Hematopoietic multipotent progenitor cell treated with erythropoietin and hydrocortisone succinate and interleukin-3 and kit ligand, for 17 days (in vitro differentiated cells): ENCODE measurements at regions not wholly inside any gene's neighbourhood (a gene's known extent, or its start where the extent isn't known, plus 50 kb on each side); places are given as distances from the start of the nearest gene placed in this dataset.

Source experiments
- DNase-seq: peaks from one replicate; pipeline ENCODE4 v3.0.0-alpha.2; 2015; ENCODE audit warnings: low spot score

DNA sequence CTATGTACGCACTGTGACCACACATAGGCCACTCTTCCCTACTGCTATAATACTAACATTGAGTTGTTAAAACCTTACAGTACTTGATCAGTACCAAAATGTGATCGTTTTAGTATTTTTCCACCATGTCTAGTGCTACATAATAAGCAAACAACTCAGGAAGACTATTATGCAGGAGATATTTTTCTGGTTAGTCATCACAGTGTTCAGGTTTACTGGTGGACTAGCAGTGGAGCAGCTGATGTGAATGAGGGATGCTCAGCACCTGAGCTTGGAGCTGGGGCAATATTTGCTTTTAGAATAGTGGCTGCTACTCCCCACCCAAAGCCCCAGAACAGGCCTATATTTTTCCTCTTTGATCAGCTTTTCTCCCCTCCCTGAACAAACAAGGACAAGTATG, 513.1 kb downstream of the KCNH5 start:
- DNase-seq, result no peak

DNA sequence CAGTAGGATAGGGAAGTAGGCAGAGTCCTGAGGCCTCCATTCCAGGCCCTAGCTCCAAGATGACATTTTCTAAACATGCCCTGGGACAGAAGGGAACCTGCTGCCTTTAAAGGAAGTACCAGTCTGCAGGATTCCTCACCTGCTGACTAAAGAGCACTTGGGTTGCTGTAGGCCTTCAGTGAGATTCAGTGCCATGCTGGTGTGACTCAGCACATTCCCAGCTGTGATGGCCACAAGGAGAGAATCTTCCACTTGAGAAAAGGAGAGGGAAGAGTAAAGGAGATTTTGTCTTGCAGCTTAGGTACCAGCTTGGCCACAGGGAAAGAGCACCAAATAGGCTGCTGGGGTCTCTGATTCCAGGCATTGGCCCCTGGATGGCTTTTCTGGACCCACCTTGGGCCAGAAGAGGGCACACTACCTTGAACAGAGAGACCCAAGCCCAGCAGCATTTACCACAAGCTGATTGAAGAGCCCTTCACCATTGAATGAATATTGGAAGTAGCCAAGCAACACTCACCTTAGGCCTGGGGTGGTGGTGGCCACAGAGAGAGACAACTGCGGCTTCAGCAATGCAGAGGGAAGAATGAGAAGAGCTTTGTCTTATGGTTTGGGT, 498.3 kb downstream of the KCNH5 start:
- DNase-seq, result no peak

DNA sequence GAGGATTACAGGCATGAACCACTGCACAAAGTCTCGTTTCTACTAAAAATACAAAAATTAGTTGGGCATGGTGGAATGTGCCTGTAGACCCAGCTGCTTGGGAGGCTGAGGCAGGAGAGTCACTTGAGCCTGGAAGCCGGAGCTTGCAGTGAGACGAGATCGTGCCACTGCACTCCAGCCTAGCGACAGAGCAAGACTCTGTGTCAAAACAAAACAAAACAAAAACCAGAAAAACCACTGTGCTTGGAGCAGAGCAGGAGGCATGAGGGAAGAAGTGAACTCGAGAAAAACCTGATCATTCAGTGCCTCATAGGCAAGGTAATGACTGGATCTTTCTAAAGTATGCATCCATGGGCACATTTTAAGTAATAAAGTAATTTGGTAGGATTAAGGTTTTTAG, 487.8 kb downstream of the KCNH5 start:
- no peak for DNase-seq

DNA sequence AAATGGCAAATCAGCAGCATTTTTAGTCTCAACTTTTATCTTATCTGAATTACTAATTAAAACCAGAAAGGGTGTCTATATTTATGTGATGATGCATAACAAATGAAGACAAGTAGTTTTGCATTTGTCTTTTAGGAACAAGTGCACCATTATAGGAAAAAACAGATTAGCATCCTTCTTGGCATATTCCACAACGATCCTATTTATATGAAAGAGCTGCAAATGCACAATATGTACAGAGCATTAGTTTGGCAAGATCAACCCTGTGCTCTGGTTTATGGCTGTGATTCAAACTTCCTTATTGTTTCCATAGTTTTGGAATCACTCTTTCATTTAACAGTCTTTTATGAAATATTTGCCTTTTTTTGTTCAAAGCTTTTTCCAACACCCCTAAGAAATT, 486.8 kb downstream of the KCNH5 start:
- no peak for DNase-seq

DNA sequence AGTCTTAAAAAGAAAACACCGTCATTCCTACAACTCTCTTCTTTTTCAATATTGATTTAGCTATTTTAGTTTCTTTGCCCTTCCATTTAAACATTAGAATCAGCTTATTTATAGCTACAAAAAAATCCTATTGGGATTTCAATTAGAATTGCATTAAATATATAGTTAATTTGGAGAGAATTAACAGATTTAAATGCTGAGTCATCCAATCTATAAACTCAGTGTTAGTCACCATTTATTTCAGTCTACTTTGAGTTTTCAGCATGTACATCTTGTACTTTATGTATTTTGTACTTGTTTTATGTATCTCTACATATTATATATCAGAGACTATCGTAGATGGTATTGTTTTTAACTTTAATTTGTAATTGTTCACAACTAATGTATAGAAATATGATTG, 460.0 kb downstream of the KCNH5 start:
- DNase-seq, result no peak

DNA sequence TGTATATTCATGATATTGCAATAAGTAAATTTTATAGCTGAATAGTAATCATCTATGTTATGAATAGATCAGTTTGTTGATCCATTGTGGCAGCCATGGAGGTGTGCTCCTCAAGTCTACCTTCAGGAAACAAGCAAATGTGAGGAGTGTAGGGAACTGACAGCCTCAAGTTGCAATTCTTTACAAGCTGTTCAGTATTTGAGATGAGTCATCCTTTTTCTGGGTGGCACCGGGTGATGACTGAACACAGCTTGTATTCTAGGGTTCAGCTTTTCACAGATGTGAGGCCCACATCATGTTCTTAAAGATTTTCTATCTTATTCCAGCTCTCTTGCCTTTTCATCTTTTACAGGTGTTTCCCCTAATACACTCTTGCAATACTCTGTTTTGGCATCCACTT, 452.4 kb downstream of the KCNH5 start:
- DNase-seq, result no peak

DNA sequence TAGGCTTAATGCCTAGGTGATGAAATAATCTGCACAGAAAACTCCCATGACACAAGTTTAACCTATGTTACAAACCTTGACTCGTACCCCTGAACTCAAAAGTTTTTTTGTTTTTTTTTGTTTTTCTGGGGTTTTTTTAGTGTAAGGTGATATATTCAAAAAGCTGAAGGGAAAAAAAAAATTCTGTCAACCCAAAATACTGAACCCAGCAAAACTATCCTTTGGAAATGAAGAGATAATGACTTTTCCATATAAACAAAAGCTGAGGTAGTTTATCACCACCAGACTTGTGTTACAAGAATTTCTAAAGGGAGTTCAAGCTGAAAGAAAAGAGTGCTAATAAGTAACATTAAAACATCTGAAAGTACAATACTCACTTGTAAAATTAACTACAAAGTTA, 448.1 kb downstream of the KCNH5 start:
- no peak for DNase-seq

DNA sequence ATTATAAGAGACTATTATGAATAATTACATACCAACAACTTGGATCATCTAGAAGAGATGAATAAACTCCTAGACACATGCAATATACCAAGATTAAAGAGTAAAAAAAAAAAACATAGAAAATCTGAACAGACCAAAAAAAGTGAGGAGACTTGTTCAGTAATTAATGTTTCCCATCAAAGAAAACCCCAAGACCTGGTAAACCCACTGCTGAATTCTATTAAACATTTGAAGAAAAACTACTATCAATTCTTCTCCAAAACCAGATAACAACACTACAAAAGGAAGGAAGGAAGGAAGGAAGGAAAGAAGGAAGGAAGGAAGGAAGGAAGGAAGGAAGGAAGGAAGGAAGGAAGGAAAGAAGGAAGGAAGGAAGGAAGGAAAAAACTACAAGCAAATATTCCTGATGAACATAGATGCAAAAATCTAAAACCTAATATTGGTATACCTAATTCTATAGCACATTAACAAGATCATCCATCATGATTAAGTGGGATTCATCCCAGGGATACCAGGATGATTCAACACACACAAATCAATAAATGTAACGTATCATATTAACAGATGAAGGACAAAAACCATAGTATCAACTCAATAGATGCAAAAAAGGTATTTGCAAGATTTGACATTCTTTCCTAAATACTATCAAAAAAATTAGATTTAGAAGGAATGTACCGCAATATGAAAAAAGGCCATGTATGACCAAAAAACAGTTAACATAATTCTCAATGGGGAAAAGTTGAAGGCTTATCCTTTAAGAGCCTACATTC, 445.5 kb downstream of the KCNH5 start:
- DNase-seq, result no peak

DNA sequence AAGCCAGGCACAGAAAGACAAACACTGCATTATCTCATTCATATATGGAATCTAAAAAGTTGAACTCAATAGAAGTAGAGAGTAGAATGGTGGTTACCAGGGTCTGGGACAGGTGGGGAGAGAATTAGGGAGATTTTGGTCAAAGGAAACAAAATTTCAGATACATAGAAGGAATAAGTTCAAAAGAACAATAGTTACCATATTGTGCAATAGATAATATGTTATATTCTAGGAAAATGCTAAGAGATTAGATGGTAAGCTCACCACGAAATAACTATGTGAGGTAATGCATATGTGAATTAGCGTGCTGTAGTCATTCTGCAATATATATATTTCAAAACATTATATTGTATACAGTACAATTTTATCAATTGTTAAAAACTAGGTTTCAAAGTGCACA, 442.5 kb downstream of the KCNH5 start:
- no peak for DNase-seq

DNA sequence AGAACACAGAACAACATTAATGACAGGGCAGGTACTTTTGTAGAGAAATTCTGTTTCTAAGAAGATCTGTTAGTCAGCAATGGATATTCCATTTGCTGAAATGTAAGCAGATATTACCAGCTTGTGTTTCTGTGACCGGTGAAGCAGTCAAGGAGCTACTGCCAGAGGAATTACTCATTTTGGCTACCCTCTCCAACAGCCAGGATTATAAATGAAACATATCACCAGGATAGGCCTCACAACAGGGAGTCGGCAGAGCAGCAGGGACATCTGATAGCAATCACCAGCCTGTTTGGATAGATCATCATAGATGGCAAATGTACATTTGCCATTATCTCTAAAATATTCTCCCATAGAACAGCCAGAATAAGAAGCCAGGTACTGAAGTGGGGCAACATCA, 440.7 kb downstream of the KCNH5 start:
- DNase-seq, result no peak

DNA sequence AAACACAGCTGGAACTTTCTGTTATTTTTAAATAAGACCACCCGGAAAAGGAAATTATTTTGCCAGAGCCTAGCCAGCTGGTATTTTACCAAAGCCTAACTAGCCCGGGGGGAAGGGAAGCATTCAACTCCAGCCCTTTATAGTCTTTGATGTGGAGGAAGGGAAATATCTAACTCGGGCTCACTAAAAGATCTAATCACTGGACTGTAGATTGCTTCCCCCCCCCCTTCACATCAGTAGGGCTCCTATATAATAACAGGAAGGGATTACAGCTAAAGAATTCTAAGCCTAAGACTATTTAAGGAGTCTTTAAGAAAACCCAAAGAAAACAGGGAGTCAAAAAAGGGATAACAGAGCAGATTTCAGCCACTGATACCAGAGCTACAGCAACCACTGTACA, 431.1 kb downstream of the KCNH5 start:
- no peak for DNase-seq

DNA sequence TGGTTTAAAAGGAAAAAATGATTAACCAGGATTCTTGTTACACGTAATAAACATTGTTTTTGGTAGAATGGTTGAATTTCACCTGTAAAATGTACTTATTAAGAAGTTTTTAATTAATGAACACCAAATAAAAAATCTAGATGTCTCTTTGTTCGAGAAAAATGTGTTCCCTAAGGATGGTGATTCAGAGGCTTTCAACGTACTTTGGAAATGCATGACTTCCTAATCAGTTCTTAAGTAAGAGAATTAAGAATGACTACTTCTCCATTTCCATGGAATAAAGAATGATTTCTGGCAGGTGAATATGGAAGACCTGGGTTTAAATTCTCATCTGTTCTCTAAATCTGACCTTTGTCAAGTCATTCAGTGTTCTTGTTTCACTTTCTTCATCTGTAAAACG, 428.6 kb downstream of the KCNH5 start:
- DNase-seq, result no peak

DNA sequence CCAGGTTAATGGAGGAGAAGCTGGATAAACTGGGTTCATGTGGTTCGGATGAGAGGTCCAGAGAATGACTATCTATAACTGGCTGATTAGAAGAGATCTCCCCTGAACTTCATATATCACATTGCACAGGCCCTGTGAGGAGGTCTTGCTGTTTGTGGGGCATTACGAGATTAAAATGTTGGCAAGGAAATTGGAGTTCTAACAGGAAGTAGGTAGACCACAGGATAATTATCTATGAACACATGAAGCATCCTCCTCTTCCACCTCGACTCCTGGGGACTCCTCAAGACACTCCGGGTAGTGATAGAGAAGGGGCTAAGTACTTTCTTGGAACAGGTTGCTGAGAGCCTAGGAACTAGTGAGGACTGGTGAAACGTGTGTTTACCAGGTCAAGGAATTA, 418.8 kb downstream of the KCNH5 start:
- no peak for DNase-seq

DNA sequence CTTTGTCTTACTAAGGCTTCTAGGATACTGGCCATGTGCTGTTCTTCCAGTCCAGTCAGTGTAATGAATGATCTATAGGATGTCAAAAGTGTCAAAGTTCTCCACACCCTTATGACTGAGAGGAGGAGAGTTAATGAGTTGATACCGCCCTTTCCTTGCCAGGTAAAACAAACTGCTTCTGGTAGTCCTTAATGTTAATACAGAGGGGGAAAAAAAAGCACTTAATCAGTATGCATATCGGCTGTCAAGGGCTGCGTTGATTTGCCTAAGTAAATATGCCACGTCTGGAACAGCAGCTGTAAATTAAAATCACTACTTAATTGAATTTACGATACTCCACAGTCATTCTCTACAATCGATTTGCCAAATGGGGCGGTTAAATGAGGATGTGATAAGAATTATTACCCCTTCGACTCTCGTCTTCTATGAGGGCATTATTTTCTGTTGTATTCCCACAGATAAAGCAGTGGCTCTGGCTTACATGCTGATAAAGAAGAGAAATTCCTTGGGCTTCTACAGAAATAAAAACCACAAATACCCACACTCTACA, 416.0 kb downstream of the KCNH5 start:
- no peak for DNase-seq

DNA sequence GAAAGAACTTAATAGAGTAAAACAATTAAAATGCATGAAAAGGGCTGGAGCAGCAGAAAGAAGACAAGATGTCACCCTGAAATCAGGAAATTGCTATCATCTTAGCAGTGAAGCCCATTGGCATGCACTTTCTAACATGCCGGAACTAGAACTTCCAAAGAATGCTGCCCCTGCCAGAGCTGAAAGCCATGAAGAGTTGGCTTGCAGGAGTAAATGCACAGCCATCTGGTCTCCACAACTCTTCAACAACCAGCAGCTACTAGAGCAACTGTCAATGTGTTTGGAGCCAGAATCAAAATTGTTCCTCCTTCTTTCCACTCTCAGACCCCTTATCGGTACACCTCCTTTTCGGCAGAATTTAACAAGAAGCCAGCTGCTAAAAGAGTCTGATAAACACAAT, 414.1 kb downstream of the KCNH5 start:
- DNase-seq, result no peak

DNA sequence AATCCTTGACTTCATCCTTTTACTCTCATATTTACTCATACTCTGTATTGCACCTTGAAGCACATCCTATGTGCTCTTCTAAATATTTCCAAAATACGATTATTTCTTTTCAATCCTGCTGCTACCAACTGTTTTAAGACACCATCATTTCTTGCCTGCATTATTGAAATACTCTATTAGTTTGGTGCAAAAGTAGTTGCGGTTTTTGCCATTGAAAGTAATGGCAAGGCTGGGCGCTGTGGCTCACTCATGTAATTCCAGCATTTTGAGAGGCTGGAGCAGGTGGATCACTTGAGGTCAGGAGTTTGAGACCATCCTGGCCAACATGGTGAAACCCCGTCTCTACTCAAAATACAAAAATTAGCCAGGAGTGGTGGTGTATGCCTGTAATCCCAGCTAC, 412.5 kb downstream of the KCNH5 start:
- no peak for DNase-seq

DNA sequence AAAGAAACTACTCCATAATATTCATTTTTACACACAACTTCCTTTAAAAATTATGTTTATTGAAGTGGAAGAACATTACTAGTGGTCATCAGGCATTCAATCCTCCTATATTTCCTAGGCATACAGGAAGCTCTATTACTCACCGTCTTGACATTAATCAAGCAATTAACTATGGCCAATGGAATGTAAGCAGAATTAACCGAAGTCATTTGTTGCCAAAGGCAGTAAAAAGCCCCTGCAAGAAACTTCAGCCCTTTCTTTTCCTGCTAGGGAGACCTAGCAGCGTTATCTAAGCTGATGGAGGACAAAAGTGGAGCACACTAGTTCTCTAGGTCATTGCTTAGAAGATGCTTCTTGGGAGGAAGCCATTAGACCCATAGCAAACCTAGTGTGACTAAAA, 399.6 kb downstream of the KCNH5 start:
- DNase-seq, result no peak
